HG02970 (cell line): ENCODE measurements at regions not wholly inside any gene's neighbourhood (a gene's known extent, or its start where the extent isn't known, plus 50 kb on each side); places are given as distances from the start of the nearest gene placed in this dataset.
"Not testable (repeated sequence)": the region's sequence is repeated elsewhere in the genome, so short reads cannot be mapped to it uniquely, and the experiment has no call there.

Experiments
- ATAC-seq: cut with Tn5 transposase; IDR thresholded peaks from one replicate; pipeline ENCODE4 v1.9.1; 2021; ENCODE audit warnings: mild to moderate bottlenecking, moderate library complexity, moderate number of reproducible peaks; ENCODE audit not compliant: unreplicated experiment, low FRiP score

DNA sequence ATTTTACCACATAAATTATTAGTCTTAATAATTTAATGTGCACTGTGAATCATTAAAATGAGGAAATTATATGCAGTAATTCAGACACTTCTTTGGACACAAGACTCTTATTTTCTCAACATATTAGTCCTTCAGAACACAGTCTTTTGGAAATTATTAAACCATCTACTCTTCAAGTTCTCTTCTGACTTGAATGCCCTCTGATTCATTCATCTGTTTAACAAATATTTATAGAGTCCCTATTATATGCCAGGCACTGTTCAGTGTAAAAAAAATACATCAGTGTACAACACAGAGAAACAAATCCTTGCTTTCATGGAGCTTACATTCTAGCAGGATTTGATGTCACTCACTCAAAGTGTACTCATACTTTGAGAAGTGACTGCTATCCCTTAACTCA lies 163.4 kb upstream of the IL12B start:
- no peak for ATAC-seq

DNA sequence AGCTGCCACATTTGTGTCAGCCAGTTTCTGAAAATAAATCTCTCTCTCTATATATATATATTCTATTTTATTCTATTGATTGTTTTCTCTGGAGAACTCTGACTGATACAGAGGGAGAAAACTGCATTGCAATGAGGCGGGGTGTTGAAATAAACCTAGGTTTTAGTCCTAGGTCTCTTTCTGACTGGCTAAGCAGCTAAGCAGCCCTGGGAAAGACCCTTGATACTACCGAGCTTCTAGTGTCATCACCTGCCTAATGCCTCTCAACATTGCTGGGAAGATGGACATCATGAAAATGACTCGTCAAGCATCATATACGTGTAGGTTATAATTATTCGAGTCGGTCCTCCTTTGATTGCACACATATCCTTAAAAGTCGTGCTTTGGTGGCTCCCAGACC lies 166.5 kb upstream of the IL12B start:
- no peak for ATAC-seq

DNA sequence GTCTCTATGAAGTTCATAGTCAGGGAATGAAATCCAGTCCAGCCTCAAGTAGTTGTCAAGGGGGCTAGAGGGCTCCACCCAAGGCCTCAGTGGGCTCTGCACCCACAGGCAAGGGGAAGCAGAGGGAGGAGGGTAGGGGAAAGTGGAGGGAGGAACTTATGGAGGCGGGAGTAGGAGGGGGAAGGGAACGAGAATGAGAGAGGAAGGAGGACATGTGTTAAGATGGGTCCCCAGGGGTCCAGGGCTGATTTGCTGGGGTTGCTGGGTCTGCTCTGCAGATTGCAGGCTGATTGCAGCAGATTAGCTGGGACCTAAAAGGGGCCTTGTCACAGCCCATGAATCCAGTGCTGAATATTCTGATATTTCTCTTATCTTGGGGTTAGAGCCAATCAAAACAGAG lies 166.9 kb upstream of the IL12B start:
- no peak for ATAC-seq

DNA sequence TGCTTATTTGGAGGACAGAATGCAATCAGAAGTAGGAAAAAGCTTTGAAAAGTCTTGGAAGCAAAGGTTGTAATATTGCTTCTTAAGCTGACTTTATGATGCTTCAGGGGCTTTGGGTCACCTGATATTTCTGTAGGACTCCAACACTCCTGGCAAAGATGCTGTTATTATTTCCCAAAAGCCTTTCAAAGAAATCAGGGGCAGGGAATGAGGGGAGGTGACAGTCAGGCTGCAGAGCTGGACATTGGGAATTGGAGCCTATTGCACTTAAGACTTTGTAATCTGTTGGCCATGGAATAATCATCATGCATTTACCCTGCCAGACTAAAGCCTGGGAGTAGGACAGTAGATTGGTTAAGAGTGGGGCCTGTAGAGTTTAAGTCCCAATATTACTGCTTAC lies 168.3 kb upstream of the IL12B start:
- ATAC-seq: no peak

DNA sequence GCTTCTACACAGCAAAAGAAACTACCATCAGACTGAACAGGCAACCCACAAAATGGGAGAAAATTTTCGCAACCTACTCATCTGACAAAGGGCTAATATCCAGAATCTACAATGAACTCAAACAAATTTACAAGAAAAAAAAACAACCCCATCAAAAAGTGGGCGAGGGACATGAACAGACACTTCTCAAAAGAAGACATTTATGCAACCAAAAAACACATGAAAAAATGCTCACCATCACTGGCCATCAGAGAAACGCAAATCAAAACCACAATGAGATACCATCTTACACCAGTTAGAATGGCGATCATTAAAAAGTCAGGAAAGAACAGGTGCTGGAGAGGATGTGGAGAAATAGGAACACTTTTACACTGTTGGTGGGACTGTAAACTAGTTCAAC lies 171.8 kb upstream of the IL12B start:
- ATAC-seq: not testable (repeated sequence)

DNA sequence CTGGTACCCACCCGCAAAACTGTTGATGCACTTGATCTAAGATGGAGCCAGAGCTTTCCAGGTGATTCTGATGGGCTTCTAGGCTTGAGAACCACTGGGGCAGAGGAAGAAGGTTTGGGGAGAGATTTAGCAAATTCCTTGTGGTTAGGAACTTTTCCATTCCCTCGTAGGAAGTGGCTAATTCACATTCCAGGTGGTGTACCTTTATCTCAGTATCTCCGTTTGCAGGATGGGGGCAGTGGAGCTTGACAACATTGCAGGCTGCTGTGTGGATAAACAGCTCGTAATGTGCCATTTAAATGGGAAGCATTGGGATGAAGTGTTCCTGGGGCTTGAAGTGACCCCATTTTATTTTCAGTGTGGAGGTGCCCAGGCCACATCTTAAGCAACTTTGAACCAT lies 172.9 kb upstream of the IL12B start:
- no peak for ATAC-seq

DNA sequence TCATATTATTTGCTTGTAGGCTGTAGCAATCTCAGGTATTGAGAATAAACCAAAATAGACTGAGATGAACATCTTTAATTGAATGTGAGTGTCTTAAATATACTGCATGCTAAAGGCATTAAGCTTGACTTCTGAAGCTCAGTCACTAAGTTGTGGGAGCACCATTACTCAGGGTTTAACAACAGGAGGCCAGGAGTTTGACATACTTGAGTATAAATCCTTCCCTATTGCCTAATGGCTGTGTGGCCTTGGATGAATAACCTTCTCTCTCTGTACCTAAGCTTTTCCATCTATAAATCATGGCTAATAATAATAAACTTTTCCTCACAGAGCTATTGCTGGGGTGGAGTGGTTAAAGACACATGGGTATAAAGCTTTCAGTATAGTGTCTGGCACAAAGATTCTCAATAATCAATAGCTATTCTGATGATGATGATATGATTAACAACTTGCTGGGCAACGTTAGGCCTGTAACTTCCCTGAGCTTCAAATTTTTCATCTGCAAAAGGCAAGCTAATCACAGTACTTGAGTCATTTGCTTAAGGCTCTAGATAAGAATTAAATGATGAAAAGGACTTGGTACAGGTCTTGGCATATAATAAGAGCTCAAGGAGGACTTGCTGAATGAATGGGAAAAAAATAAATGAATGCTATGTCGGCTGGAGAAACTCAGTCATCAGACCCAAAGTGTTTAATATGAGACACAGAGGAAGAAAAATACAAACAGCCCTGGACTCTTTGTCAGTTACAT lies 174.0 kb upstream of the IL12B start:
- ATAC-seq: no peak

DNA sequence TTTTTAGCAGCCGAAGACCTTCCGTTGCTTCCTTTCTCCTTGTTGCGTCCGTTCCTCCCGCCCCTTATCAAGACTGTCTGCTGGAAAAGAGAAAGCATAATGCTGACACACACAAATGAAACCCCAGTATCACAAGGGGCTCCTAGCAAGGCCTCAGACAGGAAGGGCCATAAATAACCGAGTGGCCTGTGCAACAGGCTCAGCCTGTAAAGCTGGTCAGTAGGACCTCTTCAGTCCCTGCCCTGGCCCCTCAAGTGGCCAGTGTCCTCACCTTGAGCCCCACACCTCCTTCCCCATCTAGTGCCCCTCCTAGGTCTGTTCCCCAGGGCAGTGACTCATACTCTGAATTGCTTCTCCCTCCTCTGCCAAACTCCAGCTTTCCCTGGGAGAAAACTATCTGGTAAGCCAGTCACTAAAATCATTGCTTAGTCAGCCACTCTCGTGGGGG lies 174.6 kb upstream of the IL12B start:
- no peak for ATAC-seq

DNA sequence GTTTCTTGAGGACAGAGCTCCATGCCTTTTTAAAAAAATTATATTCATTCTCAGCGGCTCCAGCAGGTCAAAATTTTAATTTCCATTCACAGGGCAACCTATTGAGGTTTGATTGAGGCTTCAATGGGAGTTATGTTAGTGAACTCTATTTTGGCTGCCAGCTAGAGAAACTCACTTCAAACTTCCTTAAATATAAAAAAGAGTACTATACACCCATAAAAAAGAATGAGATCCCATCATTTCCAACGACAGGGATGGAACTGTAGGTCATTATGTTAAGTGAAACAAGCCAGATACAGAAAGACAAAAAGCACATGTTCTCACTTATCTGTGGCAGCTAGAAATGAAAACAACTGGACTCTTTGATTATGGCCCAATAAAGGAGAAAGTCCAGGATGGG lies 176.8 kb upstream of the IL12B start:
- ATAC-seq: no peak

DNA sequence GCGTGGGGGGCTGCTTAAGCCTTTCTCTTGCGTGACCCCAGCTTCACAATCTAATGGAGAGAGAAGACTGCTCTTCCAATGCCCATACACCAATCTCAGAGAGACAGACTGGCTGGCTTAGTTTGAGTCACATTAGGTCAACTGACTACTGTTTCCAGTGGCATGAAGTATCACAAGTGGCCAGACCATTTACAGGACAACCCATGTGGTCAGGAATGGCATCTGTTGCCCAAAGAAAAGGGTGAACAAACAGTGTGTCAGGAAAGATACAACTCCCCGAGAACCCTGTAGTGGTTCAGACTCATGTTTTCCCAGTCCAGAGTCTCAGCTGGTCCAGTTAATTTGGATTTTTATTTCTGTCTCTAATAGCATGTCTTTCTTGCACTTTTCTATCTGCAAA lies 177.4 kb upstream of the IL12B start:
- no peak for ATAC-seq

DNA sequence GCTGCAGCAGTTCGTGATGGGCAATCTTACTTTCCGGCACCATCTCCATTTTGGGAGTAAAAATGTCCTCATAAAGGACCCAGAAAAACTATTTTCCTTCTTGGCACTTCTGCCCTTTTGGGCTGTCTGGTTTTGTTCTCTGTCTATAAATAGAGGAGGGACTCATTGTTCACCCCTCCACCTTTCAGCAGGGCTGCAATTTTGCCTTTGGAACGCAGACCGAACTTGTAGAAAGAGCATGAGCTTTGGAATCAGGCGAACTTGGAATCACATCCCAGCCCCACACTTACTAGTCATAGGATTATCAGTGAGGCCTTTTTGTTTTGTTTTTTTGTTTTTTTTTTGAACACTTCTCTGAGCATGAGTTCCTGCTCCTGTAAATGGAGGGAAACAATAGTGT lies 178.1 kb upstream of the IL12B start:
- no peak for ATAC-seq

DNA sequence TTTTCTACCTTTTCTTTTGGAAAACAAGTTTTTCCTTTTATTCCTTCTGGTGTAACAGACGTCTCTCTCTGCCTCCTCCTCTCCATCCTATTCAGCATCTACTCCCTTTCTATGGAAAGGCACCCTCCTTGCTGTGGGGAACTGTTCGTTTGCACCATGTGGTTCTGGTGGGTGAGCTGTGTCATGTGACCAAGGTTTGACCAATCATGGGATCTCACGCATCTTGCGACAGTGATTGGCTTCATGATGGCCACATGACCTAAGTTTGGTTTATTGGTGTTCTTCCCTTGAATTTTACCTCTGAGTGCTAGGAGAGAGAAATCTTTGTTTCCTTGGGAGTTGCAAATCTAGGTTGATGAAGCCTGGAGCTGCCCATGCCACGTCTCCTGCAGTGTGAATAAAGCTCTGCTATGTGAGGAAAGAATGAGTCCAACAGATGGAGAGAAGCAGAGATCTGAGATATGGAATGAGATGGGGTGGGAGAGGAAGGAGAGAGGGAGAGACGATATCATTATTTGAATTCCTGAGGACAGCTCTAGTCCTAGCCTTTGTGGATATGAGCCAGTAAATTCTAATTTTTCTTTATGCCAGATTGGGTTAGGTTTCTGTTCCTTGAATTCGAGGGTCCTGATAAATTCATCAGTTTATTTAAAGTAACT lies 178.8 kb upstream of the IL12B start:
- no peak for ATAC-seq

DNA sequence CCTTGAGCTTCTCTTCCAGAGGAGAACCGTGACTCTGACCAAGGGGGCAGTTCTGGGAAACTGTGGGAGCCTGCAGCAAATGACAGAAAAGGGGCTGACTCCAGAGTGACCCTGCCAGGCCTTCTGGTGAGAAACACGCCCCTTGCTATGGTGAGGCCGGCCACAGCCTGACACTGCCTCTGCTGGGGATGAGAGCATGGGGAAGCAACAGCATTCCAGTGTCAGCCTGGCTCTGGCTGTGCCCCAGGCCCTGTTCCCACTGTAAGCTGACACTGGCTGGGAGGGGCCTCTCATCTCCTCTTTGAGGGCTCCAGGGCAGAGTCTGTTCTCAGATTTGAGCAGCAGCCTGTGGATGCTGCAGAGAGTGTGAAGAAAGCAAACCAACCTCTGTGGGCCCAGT lies 180.0 kb upstream of the IL12B start:
- no peak for ATAC-seq

DNA sequence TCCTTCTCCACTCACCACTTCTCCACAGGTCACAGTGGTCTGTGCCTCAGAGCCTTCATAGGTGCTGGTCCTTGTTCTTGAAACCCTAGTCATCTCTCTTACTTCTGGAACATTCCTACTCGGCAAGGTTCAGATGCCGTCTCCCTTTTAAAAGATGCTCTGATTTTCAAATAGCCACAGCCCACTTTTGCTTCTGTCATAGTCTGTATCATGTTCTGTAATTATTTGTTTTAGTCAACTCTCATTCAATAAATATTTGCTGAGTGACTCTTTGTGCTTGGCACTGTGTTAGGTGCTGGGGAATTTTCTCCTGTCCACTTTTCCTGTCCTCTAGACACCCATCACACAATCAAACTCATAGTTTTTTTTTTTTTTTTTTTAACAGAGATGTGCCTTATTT lies 181.3 kb upstream of the IL12B start:
- no peak for ATAC-seq

DNA sequence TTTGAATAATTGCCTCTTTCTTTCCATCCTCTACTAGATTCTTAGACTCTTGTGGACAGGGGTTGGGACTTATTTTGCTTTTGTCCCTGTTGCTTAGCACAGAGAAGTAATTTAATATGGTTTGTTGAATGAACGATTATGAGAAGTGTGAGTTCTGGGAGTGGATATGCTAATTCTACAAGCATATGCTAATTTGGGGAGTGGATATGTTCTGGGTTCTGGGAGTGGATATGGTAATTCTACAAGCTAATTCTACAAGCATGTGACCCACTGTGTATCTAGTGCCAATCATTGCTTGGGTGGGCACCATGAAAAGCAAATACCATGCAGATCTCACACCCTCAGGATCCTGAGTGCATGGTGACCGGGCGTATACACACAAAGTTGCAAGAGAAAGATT lies 181.8 kb upstream of the IL12B start:
- no peak for ATAC-seq

DNA sequence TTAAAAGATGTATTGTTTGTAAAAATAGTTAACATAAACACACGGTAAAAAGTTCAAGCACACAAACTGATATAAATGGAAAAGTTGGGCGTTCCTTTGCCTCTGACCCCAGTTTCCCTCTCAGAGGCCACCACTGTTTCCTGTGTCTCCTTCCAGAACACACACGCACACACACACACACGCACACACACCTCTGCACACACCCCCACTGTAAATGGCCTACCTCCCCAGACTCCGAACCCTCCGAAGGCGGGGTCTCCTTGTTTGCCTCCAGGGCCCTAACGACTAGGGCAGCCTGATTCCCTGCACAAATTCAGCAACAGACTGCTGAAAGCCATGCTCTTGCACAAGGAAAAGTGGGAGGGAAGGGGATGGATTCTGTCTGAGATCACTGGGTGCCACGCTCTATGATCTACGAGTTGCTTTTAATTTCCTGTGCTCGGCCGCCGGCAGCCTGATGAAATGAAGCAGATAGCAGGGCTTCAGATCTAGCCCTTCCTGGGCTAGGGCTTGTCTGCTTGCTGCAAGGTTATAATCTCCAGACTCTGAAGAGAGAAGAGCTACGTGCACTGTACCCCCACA lies 184.0 kb upstream of the IL12B start:
- no peak for ATAC-seq

DNA sequence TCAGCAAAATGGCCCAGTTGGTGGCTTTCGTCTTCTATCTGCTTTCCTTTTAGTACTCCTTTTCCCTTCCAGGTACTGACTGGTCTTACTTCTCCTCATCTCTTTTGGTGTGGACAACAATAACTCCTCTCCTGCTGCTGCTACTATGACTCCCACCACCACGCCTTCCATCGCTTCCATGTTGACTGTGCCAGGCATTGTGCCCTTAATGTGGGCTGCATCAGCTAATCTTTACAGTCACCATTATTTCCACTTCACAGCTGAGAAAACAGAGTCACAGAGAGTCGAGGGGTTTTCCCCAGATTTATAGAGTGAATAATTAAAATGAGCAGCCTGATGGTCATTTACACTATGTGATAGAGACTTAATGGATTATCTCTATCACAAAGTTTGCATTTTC lies 184.9 kb upstream of the IL12B start:
- no peak for ATAC-seq

DNA sequence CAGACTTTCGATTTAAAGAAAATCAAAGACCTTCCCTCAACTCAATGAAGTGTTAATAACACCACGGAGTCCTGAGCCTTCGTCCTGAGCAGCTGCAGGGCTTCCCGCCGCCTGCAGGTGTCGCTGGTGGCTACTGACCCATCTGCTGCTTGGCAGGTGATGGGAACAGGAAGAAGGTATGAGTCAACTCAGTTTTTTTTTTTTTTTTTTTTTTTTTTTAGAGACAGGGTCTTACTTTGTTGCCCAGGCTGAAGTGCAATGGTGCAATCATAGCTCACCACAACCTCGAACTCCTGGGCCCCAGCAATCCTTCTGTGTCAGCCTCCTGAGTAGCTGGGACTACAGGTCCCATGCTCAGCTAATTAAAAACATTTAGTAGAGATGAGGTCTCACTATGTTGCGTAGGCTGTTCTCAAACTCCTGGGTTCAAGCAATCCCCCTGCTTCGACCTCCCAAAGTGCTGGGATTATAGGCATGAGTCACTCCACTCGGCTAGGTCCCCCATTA lies 185.7 kb upstream of the IL12B start:
- peak; percentile 78 for ATAC-seq

DNA sequence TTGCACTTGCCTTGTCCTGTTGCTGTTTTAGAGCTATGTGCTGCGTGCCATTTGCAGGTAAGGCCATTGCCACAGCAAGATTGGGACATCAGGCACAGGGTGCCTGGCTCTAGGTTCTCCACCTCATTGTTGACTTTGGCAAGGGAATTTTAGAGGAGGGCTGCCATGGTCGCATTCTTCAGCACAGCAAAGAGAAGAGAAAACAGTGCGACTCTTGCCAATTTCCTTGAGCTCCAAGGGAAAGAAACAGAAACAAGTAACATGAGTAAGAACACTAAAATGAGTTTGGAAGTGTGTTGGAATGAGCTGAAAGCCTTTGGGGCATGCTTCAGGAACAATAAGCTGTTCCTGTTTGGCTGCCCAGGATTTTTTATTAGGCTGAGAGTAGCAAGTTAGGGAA lies 188.1 kb upstream of the IL12B start:
- ATAC-seq: no peak

DNA sequence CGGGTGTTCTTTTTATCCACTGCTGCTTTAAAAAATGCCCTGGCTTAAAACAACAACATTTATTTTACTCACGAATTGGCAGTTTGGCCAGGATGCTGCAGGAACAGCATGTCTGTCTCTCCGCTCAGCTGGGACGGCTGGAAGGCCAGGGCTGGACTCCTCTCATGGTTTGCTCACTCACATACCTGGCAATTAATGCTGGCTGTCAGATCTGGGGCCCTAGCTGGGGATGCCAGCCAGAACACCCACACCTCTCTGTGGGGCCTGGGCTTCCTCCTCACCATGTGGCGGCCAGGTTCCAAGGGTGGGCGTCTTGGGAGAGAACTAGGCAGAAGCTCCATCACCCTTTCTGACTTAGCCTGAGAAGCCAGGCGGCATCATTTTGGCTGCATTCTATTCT lies 189.1 kb upstream of the IL12B start:
- ATAC-seq: no peak

DNA sequence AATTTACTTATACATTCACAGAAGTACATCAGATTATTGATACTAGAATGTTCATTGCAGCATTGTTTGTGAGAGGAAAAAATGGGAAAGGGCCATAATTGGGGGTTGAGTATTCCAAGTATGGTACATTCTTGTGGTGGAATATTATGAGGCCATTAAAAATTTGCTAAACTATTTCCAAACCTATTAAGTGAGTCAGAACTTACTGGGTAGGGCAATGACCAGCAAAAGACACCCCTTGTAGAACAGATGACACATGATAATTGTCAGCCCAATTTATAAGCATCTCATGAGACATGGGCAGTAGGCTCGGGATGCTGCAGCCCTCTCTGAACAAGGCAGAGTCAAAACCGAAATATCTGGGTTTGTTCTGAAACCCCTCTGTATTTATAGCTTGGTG lies 192.6 kb upstream of the IL12B start:
- ATAC-seq: no peak

DNA sequence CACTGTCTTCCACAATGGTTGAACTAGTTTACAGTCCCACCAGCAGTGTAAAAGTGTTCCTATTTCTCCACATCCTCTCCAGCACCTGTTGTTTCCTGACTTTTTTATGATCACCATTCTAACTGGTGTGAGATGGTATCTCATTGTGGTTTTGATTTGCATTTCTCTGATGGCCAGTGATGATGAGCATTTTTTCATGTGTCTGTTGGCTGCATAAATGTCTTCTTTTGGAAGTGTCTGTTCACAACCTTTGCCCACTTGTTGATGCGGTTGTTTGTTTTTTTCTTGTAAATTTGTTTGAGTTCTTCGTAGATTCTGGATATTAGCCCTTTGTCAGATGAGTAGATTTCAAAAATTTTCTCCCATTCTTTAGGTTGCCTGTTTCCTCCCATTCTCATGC lies 194.0 kb upstream of the IL12B start:
- not testable (repeated sequence) for ATAC-seq
